HG02571 (cell line): ENCODE measurements at regions not wholly inside any gene's neighbourhood (a gene's known extent, or its start where the extent isn't known, plus 50 kb on each side); places are given as distances from the start of the nearest gene placed in this dataset.

Experiments
- ATAC-seq: cut with Tn5 transposase; IDR thresholded peaks from one replicate; pipeline ENCODE4 v1.9.1; 2021; ENCODE audit warnings: mild to moderate bottlenecking, moderate library complexity; ENCODE audit not compliant: unreplicated experiment

- no peak for ATAC-seq
These were observed 393.5 kb upstream of the JARID2 start for GRCh38 chr6:14852375-14852774.

- ATAC-seq: no peak
These were observed 389.7 kb upstream of the JARID2 start for GRCh38 chr6:14856177-14856576.

GRCh38 chr6:14857001-14857400 is 388.9 kb upstream of the JARID2 start:
- ATAC-seq: no peak

GRCh38 chr6:14857501-14857900 is 388.4 kb upstream of the JARID2 start:
- no peak for ATAC-seq

GRCh38 chr6:14858808-14859207 is 387.1 kb upstream of the JARID2 start:
- ATAC-seq: no peak

- no peak for ATAC-seq
These were observed 385.1 kb upstream of the JARID2 start for GRCh38 chr6:14860774-14861173.

- ATAC-seq: no peak
These were observed 384.4 kb upstream of the JARID2 start for GRCh38 chr6:14861491-14861943.

GRCh38 chr6:14862845-14863244 is 383.0 kb upstream of the JARID2 start:
- ATAC-seq: no peak

- ATAC-seq: no peak
These were observed 381.7 kb upstream of the JARID2 start for GRCh38 chr6:14863902-14864850.

GRCh38 chr6:14865531-14866100 is 380.3 kb upstream of the JARID2 start:
- no peak for ATAC-seq

GRCh38 chr6:14867802-14868201 is 378.1 kb upstream of the JARID2 start:
- ATAC-seq: no peak

- no peak for ATAC-seq
These were observed 374.6 kb upstream of the JARID2 start for GRCh38 chr6:14871221-14871620.

- no peak for ATAC-seq
These were observed 372.8 kb upstream of the JARID2 start for GRCh38 chr6:14873101-14873500.

- no peak for ATAC-seq
These were observed 372.0 kb upstream of the JARID2 start for GRCh38 chr6:14873781-14874441.

- ATAC-seq: no peak
These were observed 370.8 kb upstream of the JARID2 start for GRCh38 chr6:14874975-14875480.

GRCh38 chr6:14875481-14876063 is 370.3 kb upstream of the JARID2 start:
- peak; percentile 68 for ATAC-seq

- ATAC-seq: no peak
These were observed 368.9 kb upstream of the JARID2 start for GRCh38 chr6:14876778-14877613.

GRCh38 chr6:14877758-14878157 is 368.1 kb upstream of the JARID2 start:
- ATAC-seq: no peak

GRCh38 chr6:14880052-14880451 is 365.8 kb upstream of the JARID2 start:
- ATAC-seq: no peak

- ATAC-seq: no peak
These were observed 365.2 kb upstream of the JARID2 start for GRCh38 chr6:14880677-14881076.
